Psoas muscle (tissue), 7 donors: ENCODE measurements at regions not wholly inside any gene's neighbourhood (a gene's known extent, or its start where the extent isn't known, plus 50 kb on each side); places are given as distances from the start of the nearest gene placed in this dataset.
"Not testable (repeated sequence)": the region's sequence is repeated elsewhere in the genome, so short reads cannot be mapped to it uniquely, and the experiment has no call there.

Experiments used
- ATAC-seq, 4 donors: fragments of 200-7000 bp; cut with Tn5 transposase; one replicate each; pipeline ENCODE4 v1.9.1; 2020; ENCODE audit warnings: moderate library complexity in 3 of 4, mild to moderate bottlenecking in 2 of 4
- DNase-seq, 2 donors: peaks; one replicate each; pipeline ENCODE4 v3.0.0-alpha.2; 2020
- H3K27ac ChIP-seq: fragments of 200-600 bp; one replicate; pipeline ENCODE4 v1.8.0; 2022
- H3K27me3 ChIP-seq, 3 donors: fragments of 200-600 bp in 1 of 3; one replicate each; pipeline versions ENCODE4 v1.6.1 to v1.8.0; 2013 to 2022; ENCODE audit warnings: low read length in 2 of 3, mild to moderate bottlenecking in 2 of 3, moderate library complexity in 1 of 3; ENCODE audit not compliant: insufficient read depth in 3 of 3
- H3K36me3 ChIP-seq, 2 donors: fragments of 200-600 bp in 1 of 2; one replicate each; pipeline versions ENCODE4 v1.6.1 to v1.8.0; 2013 to 2022; ENCODE audit warnings: low read depth in 1 of 2, mild to moderate bottlenecking in 1 of 2, moderate library complexity in 1 of 2; ENCODE audit not compliant: insufficient read depth in 1 of 2
- H3K4me1 ChIP-seq: fragments of 200-600 bp; one replicate; pipeline ENCODE4 v1.8.0; 2022
- H3K4me3 ChIP-seq: fragments of 200-600 bp; one replicate; pipeline ENCODE4 v1.8.0; 2022; ENCODE audit warnings: mild to moderate bottlenecking
- H3K9me3 ChIP-seq: fragments of 200-600 bp; one replicate; pipeline ENCODE4 v1.8.0; 2022
- CTCF ChIP-seq: fragments of 200-600 bp; IDR thresholded peaks from one replicate; pipeline ENCODE4 v1.8.0; 2022; ENCODE audit warnings: antibody characterized with exemption
- WGBS, 3 donors: extraction: QIAGEN DNeasy Blood & Tissue Kit; methylation state at CpG; one replicate each; pipeline versions ENCODE4 v1.1.6 to v1.1.7; 2013; 5-methylcytosine and 5-hydroxymethylcytosine counted together
- intact Hi-C, 2 donors: fragments of 100-400 bp; cut with DNase I; formaldehyde crosslinking; loops; one replicate each; pipeline versions ENCODE4 v1.11.0 to v1.14.2; 2022
- donor health status: healthy with polysubstance abuse.
- donor health status: DM: no; HTN: no; CAD: no; lungs with moderate emphysema.
- donor health status: Bipolar disorder and iron deficiency.
- donor health status: healthy.
- donor health status: DM: yes; HTN: yes; CAD: no.
- donor health status: DM: no; HTN: no; CAD: no.
- donor health status: DM: yes; HTN: yes; CAD: no.

GRCh38 chr7:82669141-82669540 lies 225.6 kb upstream of the CACNA2D1 start:
- TF ChIP-seq CTCF, result no peak

GRCh38 chr7:82668676-82669075 lies 225.1 kb upstream of the CACNA2D1 start:
- intact Hi-C loops, result no loop called here
- TF ChIP-seq CTCF, result no peak
- 54 to 63% (median 54%) methylated on average over 2 of the region's 2 CpGs for WGBS, 3 donors
- H3K4me3 ChIP-seq, result no peak overlapping the region
- ATAC-seq, result no peak
- no peaks in the 10 kb centered on the region for H3K36me3 ChIP-seq
- H3K9me3 ChIP-seq, result no peaks in the 10 kb centered on the region
- no peaks in the 10 kb centered on the region for H3K4me1 ChIP-seq
- no peak for DNase-seq
- no peaks in the 10 kb centered on the region for H3K27me3 ChIP-seq
- H3K27ac ChIP-seq, result no peak overlapping the region

More at GRCh38 chr7:82669141-82669540, 225.6 kb upstream of the CACNA2D1 start:
- no peak overlapping the region for H3K4me3 ChIP-seq
- ATAC-seq, result no peak
- H3K9me3 ChIP-seq, result no peaks in the 10 kb centered on the region
- no peak overlapping the region for H3K27ac ChIP-seq
- no peaks in the 10 kb centered on the region for H3K36me3 ChIP-seq
- no peak for DNase-seq
- no peaks in the 10 kb centered on the region for H3K4me1 ChIP-seq
- H3K27me3 ChIP-seq, result no peaks in the 10 kb centered on the region
- 86 to 94% (median 92%) methylated on average over 1 of the region's 1 CpG for WGBS, 3 donors
- intact Hi-C loops, result no loop called here

GRCh38 chr7:82665966-82666507 lies 222.5 kb upstream of the CACNA2D1 start:
- intact Hi-C loops, result no loop called here
- ATAC-seq (no peak), DNase-seq (no peak)
- Histone ChIP-seq H3K9me3 (no peaks in the 10 kb centered on the region), H3K36me3 (no peaks in the 10 kb centered on the region), H3K27ac (no peak overlapping the region), H3K4me3 (no peak overlapping the region), H3K27me3 (no peaks in the 10 kb centered on the region), H3K4me1 (no peaks in the 10 kb centered on the region)
- 55 to 59% (median 58%) methylated on average over 5 of the region's 5 CpGs for WGBS, 3 donors
- TF ChIP-seq CTCF, result no peak

GRCh38 chr7:82655965-82656364 lies 212.4 kb upstream of the CACNA2D1 start:
- Histone ChIP-seq H3K4me1 (no peaks in the 10 kb centered on the region), H3K27me3 (no peaks in the 10 kb centered on the region), H3K9me3 (no peaks in the 10 kb centered on the region), H3K4me3 (no peak overlapping the region), H3K27ac (no peak overlapping the region), H3K36me3 (no peaks in the 10 kb centered on the region)
- intact Hi-C loops, result no loop called here
- WGBS, 3 donors, result 55 to 68% (median 63%) methylated on average over 1 of the region's 1 CpG
- TF ChIP-seq CTCF, result no peak
- no peak for DNase-seq
- ATAC-seq, result no peak

GRCh38 chr7:82650095-82650494 lies 206.5 kb upstream of the CACNA2D1 start:
- H3K27me3 ChIP-seq, H3K27ac ChIP-seq, H3K36me3 ChIP-seq, H3K4me1 ChIP-seq, ATAC-seq, H3K4me3 ChIP-seq, intact Hi-C loops, DNase-seq, H3K9me3 ChIP-seq: not testable (repeated sequence)
- WGBS, 3 donors, result 86 to 91% (median 87%) methylated on average over 10 of the region's 10 CpGs
